ENCODE measurements at regions not wholly inside any gene's neighbourhood (a gene's known extent, or its start where the extent isn't known, plus 50 kb on each side); places are given as distances from the start of the nearest gene placed in this dataset.
"Not testable (repeated sequence)": the region's sequence is repeated elsewhere in the genome, so short reads cannot be mapped to it uniquely, and the experiment has no call there.

DNA sequence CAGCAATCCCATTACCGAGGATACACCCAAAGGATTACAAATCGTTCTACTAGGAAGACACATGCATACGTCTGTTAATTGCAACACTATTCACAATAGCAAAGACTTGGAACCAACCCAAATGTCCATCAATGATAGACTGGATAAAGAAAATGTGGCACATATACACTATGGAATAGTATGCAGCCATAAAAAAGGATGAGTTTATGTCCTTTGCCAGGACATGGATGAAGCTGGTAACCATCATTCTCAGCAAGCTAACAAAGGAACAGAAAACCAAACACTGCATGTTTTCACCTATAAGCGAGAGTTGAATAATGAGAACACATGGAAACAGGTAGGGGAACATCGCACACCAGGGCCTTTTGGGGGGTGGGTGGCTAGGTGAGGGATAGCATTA, 695.2 kb upstream of the POU3F4 start:
- TF ChIP-seq, protein P1, sequence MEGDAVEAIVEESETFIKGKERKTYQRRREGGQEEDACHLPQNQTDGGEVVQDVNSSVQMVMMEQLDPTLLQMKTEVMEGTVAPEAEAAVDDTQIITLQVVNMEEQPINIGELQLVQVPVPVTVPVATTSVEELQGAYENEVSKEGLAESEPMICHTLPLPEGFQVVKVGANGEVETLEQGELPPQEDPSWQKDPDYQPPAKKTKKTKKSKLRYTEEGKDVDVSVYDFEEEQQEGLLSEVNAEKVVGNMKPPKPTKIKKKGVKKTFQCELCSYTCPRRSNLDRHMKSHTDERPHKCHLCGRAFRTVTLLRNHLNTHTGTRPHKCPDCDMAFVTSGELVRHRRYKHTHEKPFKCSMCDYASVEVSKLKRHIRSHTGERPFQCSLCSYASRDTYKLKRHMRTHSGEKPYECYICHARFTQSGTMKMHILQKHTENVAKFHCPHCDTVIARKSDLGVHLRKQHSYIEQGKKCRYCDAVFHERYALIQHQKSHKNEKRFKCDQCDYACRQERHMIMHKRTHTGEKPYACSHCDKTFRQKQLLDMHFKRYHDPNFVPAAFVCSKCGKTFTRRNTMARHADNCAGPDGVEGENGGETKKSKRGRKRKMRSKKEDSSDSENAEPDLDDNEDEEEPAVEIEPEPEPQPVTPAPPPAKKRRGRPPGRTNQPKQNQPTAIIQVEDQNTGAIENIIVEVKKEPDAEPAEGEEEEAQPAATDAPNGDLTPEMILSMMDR (IDR thresholded peaks at IDR 0.05): not testable (repeated sequence)
- TF ChIP-seq ZFX (IDR thresholded peaks at IDR 0.05; ENCODE audit: borderline replicate concordance): not testable (repeated sequence)
